ENCODE measurements at regions not wholly inside any gene's neighbourhood (a gene's known extent, or its start where the extent isn't known, plus 50 kb on each side); places are given as distances from the start of the nearest gene placed in this dataset.

DNA sequence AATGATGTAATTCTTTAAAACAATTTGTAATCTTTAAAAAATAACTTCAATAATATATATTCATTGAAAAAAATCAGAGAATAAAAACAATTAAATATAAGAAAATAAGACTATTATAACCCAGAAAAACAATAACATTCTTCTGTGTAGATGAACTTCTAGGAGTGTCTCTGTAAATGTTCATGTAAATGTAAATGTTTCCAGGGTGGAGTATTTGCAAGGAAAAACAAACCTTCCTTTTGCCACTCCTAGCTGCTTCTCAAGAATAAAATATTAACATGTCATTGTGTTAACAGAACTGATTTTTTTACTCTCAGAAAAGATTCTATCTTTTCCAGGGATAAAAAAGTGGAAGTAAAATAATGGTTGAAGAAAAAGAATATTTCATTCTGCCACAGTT lies 431.9 kb downstream of the PLCL1 start:
- TF ChIP-seq, protein P1, sequence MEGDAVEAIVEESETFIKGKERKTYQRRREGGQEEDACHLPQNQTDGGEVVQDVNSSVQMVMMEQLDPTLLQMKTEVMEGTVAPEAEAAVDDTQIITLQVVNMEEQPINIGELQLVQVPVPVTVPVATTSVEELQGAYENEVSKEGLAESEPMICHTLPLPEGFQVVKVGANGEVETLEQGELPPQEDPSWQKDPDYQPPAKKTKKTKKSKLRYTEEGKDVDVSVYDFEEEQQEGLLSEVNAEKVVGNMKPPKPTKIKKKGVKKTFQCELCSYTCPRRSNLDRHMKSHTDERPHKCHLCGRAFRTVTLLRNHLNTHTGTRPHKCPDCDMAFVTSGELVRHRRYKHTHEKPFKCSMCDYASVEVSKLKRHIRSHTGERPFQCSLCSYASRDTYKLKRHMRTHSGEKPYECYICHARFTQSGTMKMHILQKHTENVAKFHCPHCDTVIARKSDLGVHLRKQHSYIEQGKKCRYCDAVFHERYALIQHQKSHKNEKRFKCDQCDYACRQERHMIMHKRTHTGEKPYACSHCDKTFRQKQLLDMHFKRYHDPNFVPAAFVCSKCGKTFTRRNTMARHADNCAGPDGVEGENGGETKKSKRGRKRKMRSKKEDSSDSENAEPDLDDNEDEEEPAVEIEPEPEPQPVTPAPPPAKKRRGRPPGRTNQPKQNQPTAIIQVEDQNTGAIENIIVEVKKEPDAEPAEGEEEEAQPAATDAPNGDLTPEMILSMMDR (IDR thresholded peaks at IDR 0.05): no peak
- DNase-seq (no peak), ATAC-seq (no peak)
- no peak overlapping the region for H3K27ac ChIP-seq
- H3K36me3 ChIP-seq: no peaks in the 10 kb centered on the region
- H3K27me3 ChIP-seq: no peaks in the 10 kb centered on the region
- no peak overlapping the region for H3K4me3 ChIP-seq
- H3K4me1 ChIP-seq: no peaks in the 10 kb centered on the region
- intact Hi-C loops (cut with DNase I): no loop called here
- H3K9me3 ChIP-seq: no peaks in the 10 kb centered on the region

DNA sequence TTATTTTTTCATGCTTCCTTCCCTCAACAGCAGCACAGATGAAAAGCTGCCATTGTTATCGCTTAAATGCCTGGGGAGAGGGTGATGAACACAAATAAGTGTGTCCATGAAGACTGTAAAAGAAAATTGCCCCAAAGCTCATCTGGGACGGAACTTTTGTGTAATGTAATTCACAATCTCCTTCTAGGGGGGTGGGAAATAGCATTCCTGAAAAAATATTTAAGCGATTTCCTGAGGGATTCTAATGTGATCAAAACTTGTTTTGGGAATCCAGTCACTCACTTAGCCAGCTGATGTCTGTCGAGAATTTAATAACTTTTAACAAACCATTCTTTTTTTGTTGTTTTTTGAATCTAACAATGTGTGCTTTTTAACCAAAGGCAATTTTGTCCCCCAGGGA lies 427.9 kb downstream of the PLCL1 start:
- H3K4me1 ChIP-seq: no peaks in the 10 kb centered on the region
- no peak overlapping the region for H3K27ac ChIP-seq
- intact Hi-C loops (cut with DNase I): no loop called here
- H3K27me3 ChIP-seq: no peaks in the 10 kb centered on the region
- ATAC-seq: no peak
- no peak for DNase-seq
- TF ChIP-seq, protein P1 (IDR thresholded peaks at IDR 0.05): no peak
- H3K9me3 ChIP-seq: no peaks in the 10 kb centered on the region
- H3K36me3 ChIP-seq: no peaks in the 10 kb centered on the region
- H3K4me3 ChIP-seq: no peak overlapping the region

DNA sequence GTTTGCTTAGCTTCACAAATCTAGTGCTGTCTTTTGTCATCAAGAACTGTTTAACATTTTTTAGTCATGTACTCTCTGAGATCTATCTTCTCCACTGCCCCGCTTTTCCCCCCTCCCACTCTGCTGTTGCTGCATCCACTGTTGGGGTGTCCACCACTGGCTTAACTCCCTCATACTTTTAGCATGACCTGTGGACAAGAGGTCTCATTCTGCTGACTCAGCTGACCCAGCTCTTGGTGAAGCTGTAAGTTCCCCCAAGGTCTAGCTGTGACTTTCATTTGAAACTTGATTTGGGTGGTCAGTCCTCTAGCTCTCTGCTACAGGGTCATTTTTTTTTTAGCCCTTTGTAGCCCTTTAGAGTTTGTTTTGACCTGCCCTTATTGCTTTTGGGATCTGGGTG lies 427.2 kb downstream of the PLCL1 start:
- H3K36me3 ChIP-seq: no peaks in the 10 kb centered on the region
- H3K9me3 ChIP-seq: no peaks in the 10 kb centered on the region
- H3K27ac ChIP-seq: no peak overlapping the region
- TF ChIP-seq, protein P1 (IDR thresholded peaks at IDR 0.05): no peak
- H3K4me1 ChIP-seq: no peaks in the 10 kb centered on the region
- H3K4me3 ChIP-seq: no peak overlapping the region
- ATAC-seq (no peak), DNase-seq (no peak)
- intact Hi-C loops (cut with DNase I): no loop called here
- H3K27me3 ChIP-seq: no peaks in the 10 kb centered on the region

DNA sequence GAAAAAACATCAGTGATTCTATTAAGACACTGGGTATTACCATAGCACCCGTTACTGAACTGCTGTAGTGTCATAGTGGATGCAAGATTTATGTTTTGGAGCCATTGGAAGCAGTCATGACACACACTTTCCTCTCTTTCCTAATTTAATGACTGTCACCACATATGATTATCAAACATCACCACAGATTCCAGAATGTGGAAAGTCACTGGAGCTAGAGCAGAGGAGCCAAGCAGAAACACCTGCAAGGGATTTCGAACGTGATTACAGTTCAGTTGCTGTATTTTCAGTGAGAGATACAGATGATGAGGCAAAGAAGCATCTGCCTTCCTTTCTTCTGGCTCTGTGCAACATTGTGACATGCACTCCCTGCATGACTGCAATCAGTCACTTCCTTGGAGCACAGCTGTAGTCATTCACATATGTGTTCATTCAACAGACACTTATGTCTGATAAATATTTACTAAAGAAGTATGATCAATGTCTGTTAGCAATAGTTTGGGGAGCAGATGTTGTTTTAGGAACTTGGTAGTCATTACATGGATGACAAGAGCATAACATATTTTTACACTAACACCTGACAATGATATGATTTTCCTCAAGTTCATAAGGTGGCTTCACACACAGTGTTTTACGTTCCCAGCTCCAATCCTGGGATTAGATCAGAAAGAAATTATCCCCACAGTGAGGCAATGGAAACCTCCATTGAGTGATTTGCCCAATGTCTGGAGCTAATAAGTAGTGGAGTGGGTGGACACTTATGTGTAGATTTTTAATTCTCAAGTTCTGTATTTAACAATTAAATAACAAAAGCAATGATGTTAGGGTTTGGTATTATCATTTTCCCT lies 416.6 kb downstream of the PLCL1 start:
- ATAC-seq (no peak), DNase-seq (no peak)
- TF ChIP-seq, protein P1 (IDR thresholded peaks at IDR 0.05): no peak
- Histone ChIP-seq H3K27ac (no peak overlapping the region), H3K9me3 (no peaks in the 10 kb centered on the region), H3K4me1 (no peaks in the 10 kb centered on the region), H3K27me3 (no peaks in the 10 kb centered on the region), H3K4me3 (no peak overlapping the region), H3K36me3 (no peaks in the 10 kb centered on the region)
- intact Hi-C loops (cut with DNase I): no loop called here

- TF ChIP-seq, protein P1 (IDR thresholded peaks at IDR 0.05): no peak
- H3K4me1 ChIP-seq: no peaks in the 10 kb centered on the region
- intact Hi-C loops (cut with DNase I): no loop called here
- H3K27me3 ChIP-seq: no peaks in the 10 kb centered on the region
- no peak overlapping the region for H3K27ac ChIP-seq
- no peaks in the 10 kb centered on the region for H3K9me3 ChIP-seq
- ATAC-seq (no peak), DNase-seq (no peak)
- no peaks in the 10 kb centered on the region for H3K36me3 ChIP-seq
- no peak overlapping the region for H3K4me3 ChIP-seq
Measured at GRCh38 chr2:198219292-198219691, 414.9 kb downstream of the PLCL1 start.
